GM12875 (cell line): ENCODE measurements at regions not wholly inside any gene's neighbourhood (a gene's known extent, or its start where the extent isn't known, plus 50 kb on each side); places are given as distances from the start of the nearest gene placed in this dataset.
"Not testable (repeated sequence)": the region's sequence is repeated elsewhere in the genome, so short reads cannot be mapped to it uniquely, and the experiment has no call there.

Experiments
- H3K4me3 ChIP-seq: one replicate; pipeline ENCODE4 v1.5.1; 2011; ENCODE audit warnings: low read depth, low read length, control low read depth
- TF ChIP-seq, protein P1 (sequence below): IDR thresholded peaks from 2 replicates; pipeline ENCODE4 v1.5.1; 2011; ENCODE audit warnings: low read depth, mild to moderate bottlenecking, control low read depth, inconsistent platforms, low read length, moderate library complexity, borderline replicate concordance; ENCODE audit not compliant: insufficient read depth

DNA sequence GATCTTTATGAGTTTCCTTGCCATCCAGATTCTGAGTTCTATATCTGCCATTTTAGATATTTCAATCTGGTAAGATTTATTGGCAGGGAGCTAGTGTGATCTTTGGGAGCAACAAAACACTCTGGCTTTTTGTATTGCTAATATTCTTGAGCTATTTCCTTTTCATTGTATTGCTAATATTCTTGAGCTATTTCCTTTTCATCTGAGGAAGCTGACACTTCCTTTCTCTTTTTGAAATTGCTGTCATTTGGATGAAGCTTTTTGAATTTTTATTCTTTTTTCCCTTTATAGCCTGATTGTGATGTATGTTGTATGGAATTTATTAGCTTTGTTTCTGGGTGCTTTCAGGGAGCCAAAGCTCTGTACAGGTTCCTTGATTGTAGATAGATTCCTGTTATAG is 873.5 kb upstream of the ATXN8OS start:
- TF ChIP-seq, protein P1, sequence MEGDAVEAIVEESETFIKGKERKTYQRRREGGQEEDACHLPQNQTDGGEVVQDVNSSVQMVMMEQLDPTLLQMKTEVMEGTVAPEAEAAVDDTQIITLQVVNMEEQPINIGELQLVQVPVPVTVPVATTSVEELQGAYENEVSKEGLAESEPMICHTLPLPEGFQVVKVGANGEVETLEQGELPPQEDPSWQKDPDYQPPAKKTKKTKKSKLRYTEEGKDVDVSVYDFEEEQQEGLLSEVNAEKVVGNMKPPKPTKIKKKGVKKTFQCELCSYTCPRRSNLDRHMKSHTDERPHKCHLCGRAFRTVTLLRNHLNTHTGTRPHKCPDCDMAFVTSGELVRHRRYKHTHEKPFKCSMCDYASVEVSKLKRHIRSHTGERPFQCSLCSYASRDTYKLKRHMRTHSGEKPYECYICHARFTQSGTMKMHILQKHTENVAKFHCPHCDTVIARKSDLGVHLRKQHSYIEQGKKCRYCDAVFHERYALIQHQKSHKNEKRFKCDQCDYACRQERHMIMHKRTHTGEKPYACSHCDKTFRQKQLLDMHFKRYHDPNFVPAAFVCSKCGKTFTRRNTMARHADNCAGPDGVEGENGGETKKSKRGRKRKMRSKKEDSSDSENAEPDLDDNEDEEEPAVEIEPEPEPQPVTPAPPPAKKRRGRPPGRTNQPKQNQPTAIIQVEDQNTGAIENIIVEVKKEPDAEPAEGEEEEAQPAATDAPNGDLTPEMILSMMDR: no peak
- no peak overlapping the region for H3K4me3 ChIP-seq

DNA sequence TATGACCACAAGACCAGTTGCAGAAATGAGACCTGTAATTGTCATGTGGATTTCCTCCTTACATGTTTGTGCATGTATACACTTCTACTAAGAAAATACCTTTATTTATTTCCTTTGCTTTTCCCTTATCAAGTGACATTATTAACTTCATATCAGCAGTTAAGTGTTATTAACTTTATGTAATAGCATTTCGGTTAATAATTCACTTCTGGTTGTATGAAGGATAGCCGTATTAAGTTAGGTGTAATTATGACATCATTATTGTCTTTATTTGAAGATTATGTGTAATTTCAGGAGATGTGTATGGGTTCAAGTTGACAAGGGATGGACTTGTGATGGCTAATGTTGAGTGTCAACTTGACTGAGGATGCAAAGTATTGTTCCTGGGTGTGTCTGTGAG is 881.2 kb upstream of the ATXN8OS start:
- TF ChIP-seq, protein P1: no peak
- no peak overlapping the region for H3K4me3 ChIP-seq

DNA sequence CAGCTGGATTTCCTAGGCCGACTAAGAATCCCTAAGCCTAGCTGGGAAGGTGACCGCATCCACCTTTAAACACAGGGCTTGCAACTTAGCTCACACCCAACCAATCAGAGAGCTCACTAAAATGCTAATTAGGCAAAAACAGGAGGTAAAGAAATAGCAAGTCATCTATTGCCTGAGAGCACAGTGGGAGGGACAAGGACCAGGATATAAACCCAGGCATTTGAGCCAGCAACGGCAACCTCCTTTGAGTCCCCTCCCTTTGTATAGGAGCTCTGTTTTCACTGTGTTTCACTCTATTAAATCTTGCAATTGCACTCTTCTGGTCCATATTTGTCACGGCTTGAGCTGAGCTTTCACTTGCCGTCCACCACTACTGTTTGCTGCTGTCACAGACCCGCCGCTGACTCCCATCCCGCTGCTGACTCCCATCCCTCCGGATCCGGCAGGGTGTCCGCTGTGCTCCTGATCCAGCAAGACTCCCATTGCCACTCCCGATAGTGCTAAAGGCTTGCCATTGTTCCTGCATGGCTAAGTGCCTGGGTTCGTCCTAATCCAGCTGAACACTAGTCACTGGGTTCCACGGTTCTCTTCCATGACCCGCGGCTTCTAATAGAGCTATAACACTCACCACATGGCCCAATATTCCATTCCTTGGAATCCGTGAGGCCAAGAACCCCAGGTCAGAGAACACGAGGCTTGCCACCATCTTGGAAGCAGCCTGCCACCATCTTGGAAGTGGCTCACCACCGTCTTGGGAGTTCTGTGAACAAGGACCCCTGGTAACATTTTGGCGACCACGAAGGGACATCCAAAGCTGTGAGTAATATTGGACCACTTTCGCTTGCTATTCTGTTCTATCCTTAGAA is 885.8 kb upstream of the ATXN8OS start:
- not testable (repeated sequence) for H3K4me3 ChIP-seq

DNA sequence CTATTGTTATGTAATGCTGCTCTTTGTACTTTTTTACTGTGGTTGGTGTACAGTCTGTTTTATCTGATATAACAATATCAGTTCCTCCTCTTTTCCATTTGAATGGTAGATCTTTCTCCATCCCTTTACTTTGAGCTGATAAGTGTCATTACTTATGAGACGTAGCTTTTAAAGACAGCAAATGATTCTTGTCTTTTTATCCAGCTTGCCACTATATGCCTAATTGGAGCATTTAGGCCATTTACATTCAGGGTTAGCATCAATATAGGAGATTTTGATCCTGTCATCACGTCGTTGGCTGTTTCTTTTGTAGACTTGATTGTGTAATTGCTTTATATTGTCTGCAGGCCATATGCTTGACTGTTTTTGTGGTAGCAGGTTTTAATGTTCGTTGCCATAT is 894.2 kb upstream of the ATXN8OS start:
- TF ChIP-seq, protein P1: no peak

DNA sequence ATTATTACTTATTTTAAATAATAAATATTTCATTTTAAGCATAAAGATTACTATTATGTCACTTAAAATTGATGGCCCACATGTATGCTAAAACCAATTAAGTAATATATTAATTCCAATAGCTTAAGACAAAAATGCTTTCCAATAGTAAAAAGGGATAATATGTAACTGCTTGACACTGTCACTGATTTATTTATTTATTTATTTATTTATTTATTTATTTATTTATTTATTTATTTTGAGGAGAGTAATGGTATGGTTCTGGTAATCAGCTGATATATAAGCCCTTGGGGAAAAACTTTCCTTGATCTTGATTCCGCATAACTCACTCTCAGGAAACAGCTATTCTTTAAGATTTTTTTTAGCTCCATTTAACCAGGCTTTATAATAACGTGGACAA is 903.0 kb upstream of the ATXN8OS start:
- TF ChIP-seq, protein P1: no peak
- H3K4me3 ChIP-seq: no peak overlapping the region

More for the DNA sequence above, 894.2 kb upstream of the ATXN8OS start:
- H3K4me3 ChIP-seq: no peak overlapping the region

DNA sequence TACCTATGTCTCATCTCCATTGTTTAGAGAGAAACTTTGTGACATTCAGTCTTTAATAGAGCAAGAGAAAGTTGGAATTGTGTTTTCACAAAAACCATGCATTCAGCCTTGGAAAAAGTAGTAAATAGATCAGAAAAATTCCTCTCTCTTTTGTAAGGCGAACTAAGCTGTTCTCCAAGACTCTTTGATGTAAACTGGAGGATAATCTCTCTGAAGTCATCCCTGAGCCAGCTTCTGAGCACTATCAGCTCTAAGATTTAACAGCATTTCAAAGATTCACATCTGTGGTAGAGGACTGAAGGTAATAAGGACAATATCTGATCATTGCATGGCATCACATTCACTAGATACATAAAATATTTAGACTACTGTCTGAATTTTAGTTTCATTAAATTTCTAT is 904.6 kb upstream of the ATXN8OS start:
- no peak overlapping the region for H3K4me3 ChIP-seq
- TF ChIP-seq, protein P1: no peak

DNA sequence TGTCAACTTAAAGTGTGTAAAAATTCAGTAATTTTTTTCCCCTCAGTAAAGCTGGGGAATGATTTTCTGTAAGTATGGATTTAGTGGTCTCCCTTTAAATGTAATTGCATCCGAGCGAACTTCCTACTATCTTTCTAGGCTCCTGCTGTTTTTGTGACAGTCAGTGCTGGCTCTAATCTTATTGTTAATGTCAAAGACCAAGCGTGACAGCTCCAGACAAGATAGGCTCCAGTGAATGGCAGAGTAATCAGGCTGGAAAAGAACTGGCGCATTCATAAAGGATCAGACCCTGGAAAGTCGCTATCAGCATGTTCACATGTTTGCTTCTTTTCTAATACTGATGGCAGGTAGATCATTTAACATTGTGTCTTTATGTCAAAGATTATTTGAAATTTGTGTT is 908.0 kb upstream of the ATXN8OS start:
- TF ChIP-seq, protein P1: no peak
- H3K4me3 ChIP-seq: no peak overlapping the region
